ENCODE measurements at regions not wholly inside any gene's neighbourhood (a gene's known extent, or its start where the extent isn't known, plus 50 kb on each side); places are given as distances from the start of the nearest gene placed in this dataset.

- H3K27ac Mint-ChIP-seq = no peak overlapping the region
- H3K36me3 Mint-ChIP-seq = no peaks in the 10 kb centered on the region
- H3K4me3 Mint-ChIP-seq = no peak overlapping the region
- DNase-seq (no peak), ATAC-seq (ENCODE audit: low read depth) (no peak)
- no peaks in the 10 kb centered on the region for H3K9me3 Mint-ChIP-seq
- H3K4me1 Mint-ChIP-seq = no peaks in the 10 kb centered on the region
- POLR2A ChIA-PET = no interaction called here
- H3K27me3 Mint-ChIP-seq = no peaks in the 10 kb centered on the region
Measured at GRCh38 chr6:141700819-141701218, 431.9 kb upstream of the GJE1 start.

- DNase-seq = no peak
- Mint-ChIP-seq H3K9me3 (no peaks in the 10 kb centered on the region), H3K36me3 (no peaks in the 10 kb centered on the region), H3K4me3 (no peak overlapping the region), H3K4me1 (no peaks in the 10 kb centered on the region), H3K27me3 (no peaks in the 10 kb centered on the region), H3K27ac (no peak overlapping the region)
- POLR2A ChIA-PET = no interaction called here
- no peak for ATAC-seq (ENCODE audit: low read depth)
Measured at GRCh38 chr6:141688916-141689315, 443.8 kb upstream of the GJE1 start.

GRCh38 chr6:141685416-141685815 lies 447.3 kb upstream of the GJE1 start:
- ATAC-seq (ENCODE audit: low read depth) (no peak), DNase-seq (no peak)
- no peaks in the 10 kb centered on the region for H3K27me3 Mint-ChIP-seq
- no peak overlapping the region for H3K27ac Mint-ChIP-seq
- H3K4me1 Mint-ChIP-seq = no peaks in the 10 kb centered on the region
- H3K4me3 Mint-ChIP-seq = no peak overlapping the region
- POLR2A ChIA-PET = no interaction called here
- no peaks in the 10 kb centered on the region for H3K36me3 Mint-ChIP-seq
- no peaks in the 10 kb centered on the region for H3K9me3 Mint-ChIP-seq

GRCh38 chr6:141682391-141682790 lies 450.3 kb upstream of the GJE1 start:
- H3K27me3 Mint-ChIP-seq = no peaks in the 10 kb centered on the region
- no peaks in the 10 kb centered on the region for H3K4me1 Mint-ChIP-seq
- ATAC-seq (ENCODE audit: low read depth) = no peak

GRCh38 chr6:141677598-141678211 lies 455.0 kb upstream of the GJE1 start:
- Mint-ChIP-seq H3K9me3 (no peaks in the 10 kb centered on the region), H3K27me3 (no peaks in the 10 kb centered on the region), H3K36me3 (no peaks in the 10 kb centered on the region), H3K4me1 (no peaks in the 10 kb centered on the region), H3K4me3 (no peak overlapping the region), H3K27ac (no peak overlapping the region)
- POLR2A ChIA-PET = no interaction called here
- no peak for ATAC-seq (ENCODE audit: low read depth)
- DNase-seq = no peak

More at GRCh38 chr6:141682391-141682790, 450.3 kb upstream of the GJE1 start:
- H3K4me3 Mint-ChIP-seq = no peak overlapping the region
- DNase-seq = no peak
- no peaks in the 10 kb centered on the region for H3K36me3 Mint-ChIP-seq
- no peaks in the 10 kb centered on the region for H3K9me3 Mint-ChIP-seq
- POLR2A ChIA-PET = no interaction called here
- no peak overlapping the region for H3K27ac Mint-ChIP-seq

GRCh38 chr6:141675957-141676356 lies 456.8 kb upstream of the GJE1 start:
- ATAC-seq (ENCODE audit: low read depth) (no peak), DNase-seq (no peak)
- no peak overlapping the region for H3K4me3 Mint-ChIP-seq
- no peak overlapping the region for H3K27ac Mint-ChIP-seq
- H3K27me3 Mint-ChIP-seq = no peaks in the 10 kb centered on the region
- no peaks in the 10 kb centered on the region for H3K36me3 Mint-ChIP-seq
- no peaks in the 10 kb centered on the region for H3K9me3 Mint-ChIP-seq
- POLR2A ChIA-PET = no interaction called here
- H3K4me1 Mint-ChIP-seq = no peaks in the 10 kb centered on the region

GRCh38 chr6:141669141-141669540 lies 463.6 kb upstream of the GJE1 start:
- H3K27ac Mint-ChIP-seq = no peak overlapping the region
- DNase-seq = no peak
- H3K36me3 Mint-ChIP-seq = no peaks in the 10 kb centered on the region
- no peaks in the 10 kb centered on the region for H3K9me3 Mint-ChIP-seq
- H3K4me3 Mint-ChIP-seq = no peak overlapping the region
- POLR2A ChIA-PET = no interaction called here
- H3K27me3 Mint-ChIP-seq = no peaks in the 10 kb centered on the region
- no peaks in the 10 kb centered on the region for H3K4me1 Mint-ChIP-seq
- no peak for ATAC-seq (ENCODE audit: low read depth)

GRCh38 chr6:141667580-141668309 lies 465.0 kb upstream of the GJE1 start:
- ATAC-seq (ENCODE audit: low read depth) = no peak

GRCh38 chr6:141666187-141666586 lies 466.5 kb upstream of the GJE1 start:
- Mint-ChIP-seq H3K27ac (no peak overlapping the region), H3K27me3 (no peaks in the 10 kb centered on the region), H3K36me3 (no peaks in the 10 kb centered on the region), H3K9me3 (no peaks in the 10 kb centered on the region), H3K4me3 (no peak overlapping the region), H3K4me1 (no peaks in the 10 kb centered on the region)
- no peak for DNase-seq
- no peak for ATAC-seq (ENCODE audit: low read depth)
- POLR2A ChIA-PET = no interaction called here

More at GRCh38 chr6:141667580-141668309, 465.0 kb upstream of the GJE1 start:
- DNase-seq = no peak
- no peaks in the 10 kb centered on the region for H3K4me1 Mint-ChIP-seq
- no peaks in the 10 kb centered on the region for H3K9me3 Mint-ChIP-seq
- no peaks in the 10 kb centered on the region for H3K27me3 Mint-ChIP-seq
- H3K4me3 Mint-ChIP-seq = no peak overlapping the region
- POLR2A ChIA-PET = no interaction called here
- no peak overlapping the region for H3K27ac Mint-ChIP-seq
- no peaks in the 10 kb centered on the region for H3K36me3 Mint-ChIP-seq

GRCh38 chr6:141664744-141665143 lies 468.0 kb upstream of the GJE1 start:
- no peaks in the 10 kb centered on the region for H3K27me3 Mint-ChIP-seq
- ATAC-seq (ENCODE audit: low read depth) (no peak), DNase-seq (no peak)
- no peaks in the 10 kb centered on the region for H3K36me3 Mint-ChIP-seq
- no peak overlapping the region for H3K4me3 Mint-ChIP-seq
- no peaks in the 10 kb centered on the region for H3K4me1 Mint-ChIP-seq
- no peak overlapping the region for H3K27ac Mint-ChIP-seq
- POLR2A ChIA-PET = no interaction called here
- no peaks in the 10 kb centered on the region for H3K9me3 Mint-ChIP-seq

GRCh38 chr6:141659582-141659981 lies 473.1 kb upstream of the GJE1 start:
- H3K4me1 Mint-ChIP-seq = no peaks in the 10 kb centered on the region
- no peaks in the 10 kb centered on the region for H3K9me3 Mint-ChIP-seq
- DNase-seq = no peak
- no peak overlapping the region for H3K4me3 Mint-ChIP-seq
- no peak for ATAC-seq (ENCODE audit: low read depth)
- H3K36me3 Mint-ChIP-seq = no peaks in the 10 kb centered on the region
- H3K27ac Mint-ChIP-seq = no peak overlapping the region
- no peaks in the 10 kb centered on the region for H3K27me3 Mint-ChIP-seq
- POLR2A ChIA-PET = no interaction called here

- ATAC-seq (ENCODE audit: low read depth) = no peak
- no peak overlapping the region for H3K27ac Mint-ChIP-seq
- no peaks in the 10 kb centered on the region for H3K36me3 Mint-ChIP-seq
- no peak for DNase-seq
- H3K9me3 Mint-ChIP-seq = peaks cover 1% of the 10 kb centered on the region
- no peaks in the 10 kb centered on the region for H3K27me3 Mint-ChIP-seq
- H3K4me1 Mint-ChIP-seq = no peaks in the 10 kb centered on the region
- POLR2A ChIA-PET = no interaction called here
- no peak overlapping the region for H3K4me3 Mint-ChIP-seq
Measured at GRCh38 chr6:141658696-141659095, 474.0 kb upstream of the GJE1 start.

GRCh38 chr6:141657812-141658211 lies 474.9 kb upstream of the GJE1 start:
- Mint-ChIP-seq H3K4me1 (no peaks in the 10 kb centered on the region), H3K4me3 (no peak overlapping the region), H3K27ac (no peak overlapping the region), H3K9me3 (peaks cover 1% of the 10 kb centered on the region), H3K36me3 (no peaks in the 10 kb centered on the region), H3K27me3 (no peaks in the 10 kb centered on the region)
- ATAC-seq (ENCODE audit: low read depth) = no peak
- no peak for DNase-seq
- POLR2A ChIA-PET = no interaction called here

- POLR2A ChIA-PET = no interaction called here
- Mint-ChIP-seq H3K36me3 (no peaks in the 10 kb centered on the region), H3K9me3 (peaks cover 1% of the 10 kb centered on the region), H3K27ac (no peak overlapping the region), H3K4me3 (no peak overlapping the region), H3K4me1 (no peaks in the 10 kb centered on the region), H3K27me3 (no peaks in the 10 kb centered on the region)
- ATAC-seq (ENCODE audit: low read depth) (no peak), DNase-seq (no peak)
Measured at GRCh38 chr6:141653590-141653989, 479.1 kb upstream of the GJE1 start.

Data from activated naive CD8-positive, alpha-beta T cell treated with anti-CD3 and anti-CD28 coated beads, Interleukin-2, amount 10 ng/mL, durations not matched to agents 7 days and 5 days (primary cell).